Mammary epithelial cell (primary cell): ENCODE measurements at regions not wholly inside any gene's neighbourhood (a gene's known extent, or its start where the extent isn't known, plus 50 kb on each side); places are given as distances from the start of the nearest gene placed in this dataset.

Experiments used
- EZH2 ChIP-seq: IDR thresholded peaks from 2 replicates; pipeline ENCODE4 v1.6.1; 2012; ENCODE audit warnings: low read length, inconsistent platforms, borderline replicate concordance
- TF ChIP-seq, protein P1 (sequence below), 2 donors: IDR thresholded peaks in 1 of 2; conservative IDR thresholded peaks in 1 of 2; 2 replicates each; pipeline ENCODE4 v1.5.1; 2011 to 2012; ENCODE audit warnings: inconsistent platforms in 2 of 2, low read length in 2 of 2, mild to moderate bottlenecking in 2 of 2, control low read depth in 1 of 2, low read depth in 1 of 2; ENCODE audit not compliant: insufficient read depth in 1 of 2; ENCODE audit errors: extremely low read depth in 1 of 2

DNA sequence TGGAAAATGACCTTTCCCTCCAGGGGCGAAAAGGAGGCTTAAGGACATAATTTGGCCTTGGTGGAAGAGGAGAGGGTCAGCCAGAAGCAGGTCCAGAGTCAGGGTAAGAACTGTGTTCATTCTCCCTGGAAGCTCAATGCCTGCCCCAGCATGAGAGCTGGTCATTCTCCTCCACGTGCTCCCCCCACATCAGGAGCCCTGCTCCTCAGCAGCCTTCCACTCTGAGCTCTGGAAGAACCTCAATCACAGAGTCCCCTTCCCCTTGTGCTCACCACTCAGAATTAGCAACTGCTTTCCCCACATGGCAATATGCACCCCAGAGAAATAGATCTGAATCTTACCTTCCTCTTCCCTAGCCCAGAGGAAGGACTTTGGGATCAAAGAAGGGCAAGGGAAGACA, 115.4 kb downstream of the TMEM200C start:
- TF ChIP-seq, protein P1, sequence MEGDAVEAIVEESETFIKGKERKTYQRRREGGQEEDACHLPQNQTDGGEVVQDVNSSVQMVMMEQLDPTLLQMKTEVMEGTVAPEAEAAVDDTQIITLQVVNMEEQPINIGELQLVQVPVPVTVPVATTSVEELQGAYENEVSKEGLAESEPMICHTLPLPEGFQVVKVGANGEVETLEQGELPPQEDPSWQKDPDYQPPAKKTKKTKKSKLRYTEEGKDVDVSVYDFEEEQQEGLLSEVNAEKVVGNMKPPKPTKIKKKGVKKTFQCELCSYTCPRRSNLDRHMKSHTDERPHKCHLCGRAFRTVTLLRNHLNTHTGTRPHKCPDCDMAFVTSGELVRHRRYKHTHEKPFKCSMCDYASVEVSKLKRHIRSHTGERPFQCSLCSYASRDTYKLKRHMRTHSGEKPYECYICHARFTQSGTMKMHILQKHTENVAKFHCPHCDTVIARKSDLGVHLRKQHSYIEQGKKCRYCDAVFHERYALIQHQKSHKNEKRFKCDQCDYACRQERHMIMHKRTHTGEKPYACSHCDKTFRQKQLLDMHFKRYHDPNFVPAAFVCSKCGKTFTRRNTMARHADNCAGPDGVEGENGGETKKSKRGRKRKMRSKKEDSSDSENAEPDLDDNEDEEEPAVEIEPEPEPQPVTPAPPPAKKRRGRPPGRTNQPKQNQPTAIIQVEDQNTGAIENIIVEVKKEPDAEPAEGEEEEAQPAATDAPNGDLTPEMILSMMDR (conservative IDR thresholded peaks at IDR 0.05 in 1 of 2, IDR thresholded peaks at IDR 0.05 in 1 of 2; ENCODE audit: extremely low read depth in 1 of 2, insufficient read depth in 1 of 2, low read depth in 1 of 2, low read length in 2 of 2), result no peak
- TF ChIP-seq EZH2, result no peak
